GM23338 (cell line): ENCODE measurements at regions not wholly inside any gene's neighbourhood (a gene's known extent, or its start where the extent isn't known, plus 50 kb on each side); places are given as distances from the start of the nearest gene placed in this dataset.

Experiments used
- ATAC-seq: fragments of 200-7000 bp; cut with Tn5 transposase; 3 replicates; pipeline ENCODE4 v1.9.1; 2020
- DNase-seq: peaks from one replicate; pipeline ENCODE4 v3.0.0-alpha.2; 2015; ENCODE audit warnings: low spot score
- H2AFZ ChIP-seq: fragments of 200-600 bp; sonication (generic); 2 replicates; pipeline ENCODE4 v1.8.0; 2016; ENCODE audit warnings: antibody characterized with exemption, mild to moderate bottlenecking, moderate library complexity
- H3F3A ChIP-seq: fragments of 200-600 bp; sonication (generic); replicated peaks from 2 replicates; pipeline ENCODE4 v1.8.0; 2017; ENCODE audit warnings: antibody characterized with exemption, mixed run types, low read depth
- H3K27ac ChIP-seq: fragments of 200-600 bp; sonication (generic); 2 replicates; pipeline ENCODE4 v1.6.1; 2016; ENCODE audit warnings: low read depth
- H3K27me3 ChIP-seq: fragments of 200-600 bp; sonication (generic); 2 replicates; pipeline ENCODE4 v1.8.0; 2016; ENCODE audit warnings: mild to moderate bottlenecking, mixed run types, moderate library complexity; ENCODE audit not compliant: insufficient read depth
- H3K36me3 ChIP-seq: fragments of 200-600 bp; sonication (generic); 2 replicates; pipeline ENCODE4 v1.8.0; 2016; ENCODE audit warnings: mild to moderate bottlenecking; ENCODE audit not compliant: insufficient read depth
- H3K4me1 ChIP-seq: fragments of 200-600 bp; sonication (generic); 2 replicates; pipeline ENCODE4 v1.8.0; 2016; ENCODE audit warnings: mild to moderate bottlenecking, moderate library complexity; ENCODE audit not compliant: insufficient read depth
- H3K4me2 ChIP-seq: fragments of 200-600 bp; sonication (generic); 2 replicates; pipeline ENCODE4 v1.7.1; 2017; ENCODE audit warnings: mixed run types
- H3K4me3 ChIP-seq: fragments of 200-600 bp; sonication (generic); 2 replicates; pipeline ENCODE4 v1.6.1; 2016; ENCODE audit warnings: mixed run types
- H3K79me2 ChIP-seq: fragments of 200-600 bp; sonication (generic); replicated peaks from 2 replicates; pipeline ENCODE4 v1.8.0; 2017; ENCODE audit warnings: mild to moderate bottlenecking; ENCODE audit not compliant: insufficient read depth
- H3K9me2 ChIP-seq: fragments of 200-600 bp; sonication (generic); 2 replicates; pipeline ENCODE4 v1.8.0; 2017; ENCODE audit not compliant: insufficient read depth
- H4K20me1 ChIP-seq: fragments of 200-600 bp; sonication (generic); replicated peaks from 2 replicates; pipeline ENCODE4 v1.8.0; 2017; ENCODE audit warnings: mild to moderate bottlenecking; ENCODE audit not compliant: insufficient read depth
- H3K27ac Mint-ChIP-seq: 2 replicates; pipeline ENCODE4 v1.8.0; 2020; ENCODE audit warnings: inconsistent platforms, mild to moderate bottlenecking, moderate library complexity, mixed read lengths
- H3K27me3 Mint-ChIP-seq: 3 replicates; pipeline ENCODE4 v1.8.0; 2022; ENCODE audit warnings: low read depth, mild to moderate bottlenecking, moderate library complexity, mixed read lengths, inconsistent platforms; ENCODE audit not compliant: insufficient read depth, poor library complexity
- H3K36me3 Mint-ChIP-seq: 3 replicates; pipeline ENCODE4 v1.8.0; 2021; ENCODE audit warnings: low read depth, mild to moderate bottlenecking, inconsistent platforms, moderate library complexity, mixed read lengths
- H3K4me1 Mint-ChIP-seq: 3 replicates; pipeline ENCODE4 v1.8.0; 2020; ENCODE audit warnings: mild to moderate bottlenecking, inconsistent platforms, mixed read lengths
- H3K4me3 Mint-ChIP-seq: 3 replicates; pipeline ENCODE4 v1.8.0; 2021; ENCODE audit warnings: moderate library complexity, mild to moderate bottlenecking, inconsistent platforms, mixed read lengths
- H3K9me3 Mint-ChIP-seq: 3 replicates; pipeline ENCODE4 v1.8.0; 2020; ENCODE audit warnings: moderate library complexity, mild to moderate bottlenecking, inconsistent platforms, mixed read lengths
- CREB1 ChIP-seq: fragments of 250-450 bp; sonication (Bioruptor Pico); IDR thresholded peaks from 2 replicates; pipeline ENCODE4 v1.5.0; 2020; ENCODE audit warnings: low read depth, mild to moderate bottlenecking, moderate library complexity
- CTCF ChIP-seq, 2 experiments: fragments of 200-600 bp in 1 of 2; sonication (generic) in 1 of 2; conservative IDR thresholded peaks; 2 replicates each; pipeline versions ENCODE4 v1.5.1 to v1.6.1; 2016 to 2017; ENCODE audit warnings: antibody characterized with exemption in 2 of 2, low read depth in 2 of 2, mild to moderate bottlenecking in 2 of 2, moderate library complexity in 1 of 2
- ETS1 ChIP-seq: IDR thresholded peaks from 2 replicates; pipeline ENCODE4 v1.6.1; 2016; ENCODE audit warnings: antibody characterized with exemption
- EZH2 ChIP-seq: fragments of 200-600 bp; sonication (generic); IDR thresholded peaks from one replicate; pipeline ENCODE4 v1.8.0; 2017; ENCODE audit warnings: antibody characterized with exemption, mild to moderate bottlenecking, low read depth; ENCODE audit not compliant: unreplicated experiment
- EZH2phosphoT487 ChIP-seq: fragments of 200-600 bp; sonication (generic); IDR thresholded peaks from one replicate; pipeline ENCODE4 v1.8.1; 2018; ENCODE audit warnings: antibody characterized with exemption; ENCODE audit not compliant: unreplicated experiment
- JUNB ChIP-seq: IDR thresholded peaks from one replicate; pipeline ENCODE4 v1.6.1; 2016; ENCODE audit warnings: antibody characterized with exemption; ENCODE audit not compliant: unreplicated experiment
- NANOG ChIP-seq: IDR thresholded peaks from 2 replicates; pipeline ENCODE4 v1.6.1; 2016; ENCODE audit warnings: antibody characterized with exemption, borderline replicate concordance
- POLR2AphosphoS5 ChIP-seq: IDR thresholded peaks from 2 replicates; pipeline ENCODE4 v1.6.1; 2016; ENCODE audit warnings: antibody characterized with exemption, low read depth
- STAT1 ChIP-seq: IDR thresholded peaks from one replicate; pipeline ENCODE4 v1.6.1; 2016; ENCODE audit warnings: antibody characterized with exemption; ENCODE audit not compliant: unreplicated experiment
- ZNF331 ChIP-seq: fragments of 250-450 bp; sonication (Bioruptor Pico); IDR thresholded peaks from 2 replicates; pipeline ENCODE4 v1.5.0; 2020; ENCODE audit warnings: low read depth, mild to moderate bottlenecking, moderate library complexity
- ZNF462 ChIP-seq: fragments of 250-450 bp; sonication (Bioruptor Pico); IDR thresholded peaks from 2 replicates; pipeline ENCODE4 v1.5.0; 2020; ENCODE audit warnings: mild to moderate bottlenecking, moderate library complexity

GRCh38 chr5:158261674-158262367, 402.9 kb upstream of the CLINT1 start:
- TF ChIP-seq ZNF331 (CRISPR knock-in tag), result no peak
- TF ChIP-seq STAT1, result no peak
- TF ChIP-seq CREB1 (CRISPR knock-in tag), result no peak
- TF ChIP-seq ETS1, result no peak
- TF ChIP-seq ZNF462, result no peak
- TF ChIP-seq EZH2, result no peak
- no peak for TF ChIP-seq EZH2phosphoT487
- TF ChIP-seq CTCF (conservative IDR thresholded peaks at IDR 0.05; ENCODE audit: low read depth in 2 of 2), result no peak
- TF ChIP-seq POLR2AphosphoS5, result no peak
- no peak for TF ChIP-seq JUNB
- no peak for TF ChIP-seq NANOG
- Mint-ChIP-seq H3K9me3 (peaks cover 2% of the 10 kb centered on the region; the same call in 1 of the 3 replicates), H3K36me3 (no peaks in the 10 kb centered on the region), H3K4me3 (no peak overlapping the region), H3K27ac (no peak overlapping the region), H3K4me1 (no peaks in the 10 kb centered on the region), H3K27me3 (no peaks in the 10 kb centered on the region)
- no peak for DNase-seq
- no peaks in the 10 kb centered on the region for H3K36me3 ChIP-seq
- H3K79me2 ChIP-seq, result no peaks in the 10 kb centered on the region
- H3K9me2 ChIP-seq, result no peaks in the 10 kb centered on the region
- no peaks in the 10 kb centered on the region for H3K27me3 ChIP-seq
- H3K27ac ChIP-seq, result no peak overlapping the region
- no peak overlapping the region for H3K4me2 ChIP-seq
- H3K4me1 ChIP-seq, result no peaks in the 10 kb centered on the region
- no peak overlapping the region for H2AFZ ChIP-seq
- ATAC-seq, result no peak
- no peaks in the 10 kb centered on the region for H3F3A ChIP-seq
- H4K20me1 ChIP-seq, result no peaks in the 10 kb centered on the region
- no peak overlapping the region for H3K4me3 ChIP-seq
